ENCODE measurements at regions not wholly inside any gene's neighbourhood (a gene's known extent, or its start where the extent isn't known, plus 50 kb on each side); places are given as distances from the start of the nearest gene placed in this dataset.

DNA sequence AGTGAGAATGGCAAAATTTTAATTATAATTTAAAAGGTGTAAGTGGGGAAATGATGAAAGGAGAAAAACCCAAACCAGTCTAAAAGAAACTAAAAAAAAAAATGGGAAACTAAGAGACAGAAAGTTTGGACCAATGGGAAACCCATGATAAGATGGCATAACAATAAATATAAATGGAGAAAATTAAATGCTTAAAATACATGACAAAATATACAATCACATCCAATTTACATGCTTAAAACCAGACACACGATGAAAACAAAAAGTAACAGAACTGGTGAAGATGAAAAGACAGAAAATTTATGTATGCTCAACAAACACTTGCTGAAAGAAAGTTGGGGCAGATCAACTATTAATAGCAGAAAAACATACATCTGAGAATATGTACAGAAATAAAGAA, 1471.1 kb downstream of the TBC1D22A start:
- TF ChIP-seq ZNF155 (tag by site-specific recombination; IDR thresholded peaks at IDR 0.05) (no peak), SETDB1 (IDR thresholded peaks at IDR 0.05; ENCODE audit: insufficient read length, low read length) (peak; percentile 72), ZNF529 (tag by site-specific recombination; IDR thresholded peaks at IDR 0.05; ENCODE audit: insufficient replicate concordance) (no peak)
- Histone ChIP-seq H3K27ac (ENCODE audit: extremely low read depth, low read depth, low read length) (no peak overlapping the region), H3K9me3 (ENCODE audit: control insufficient read depth, insufficient read depth, low read depth, low read length) (no peaks in the 10 kb centered on the region; the same call in 1 of the 2 replicates), H3K4me1 (ENCODE audit: control insufficient read depth, insufficient read depth, low read length) (no peaks in the 10 kb centered on the region), H3K36me3 (ENCODE audit: control insufficient read depth in 2 of 2, insufficient read depth in 1 of 2, low read length in 2 of 2) (no peaks in the 10 kb centered on the region), H3K4me3 (ENCODE audit: low read depth, low read length) (no peak overlapping the region)
- ChIA-PET CTCF (no interaction called here), POLR2A (no interaction called here)

DNA sequence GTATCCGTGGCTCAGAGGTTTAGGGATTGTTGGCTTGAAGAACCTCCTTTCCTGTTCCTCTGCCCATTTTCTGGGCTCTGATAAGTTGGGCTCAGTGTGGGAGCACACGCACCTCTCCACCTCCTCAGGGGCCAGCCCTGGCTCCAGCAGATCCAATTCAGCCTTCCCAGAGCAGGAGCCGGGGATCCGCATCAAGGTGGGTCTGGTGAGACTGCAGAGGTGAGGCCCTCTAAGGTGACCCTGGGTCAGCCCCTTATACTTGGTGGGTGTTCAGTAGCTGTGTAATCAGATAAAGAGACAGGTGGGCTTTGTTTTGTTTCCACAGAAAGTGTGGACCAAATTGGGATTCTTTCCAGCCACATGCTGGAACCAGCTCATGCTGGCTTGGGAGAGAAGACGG, 1466.0 kb downstream of the TBC1D22A start:
- Histone ChIP-seq H3K4me1 (ENCODE audit: control insufficient read depth, insufficient read depth, low read length) (no peaks in the 10 kb centered on the region), H3K9me3 (ENCODE audit: control insufficient read depth, insufficient read depth, low read depth, low read length) (no peaks in the 10 kb centered on the region; the same call in 1 of the 2 replicates), H3K36me3 (ENCODE audit: control insufficient read depth in 2 of 2, insufficient read depth in 1 of 2, low read length in 2 of 2) (no peaks in the 10 kb centered on the region), H3K4me3 (ENCODE audit: low read depth, low read length) (no peak overlapping the region), H3K27ac (ENCODE audit: extremely low read depth, low read depth, low read length) (no peak overlapping the region)
- no peak for TF ChIP-seq GLI2 (tag by site-specific recombination; IDR thresholded peaks at IDR 0.05; ENCODE audit: borderline replicate concordance, low read depth)
- TF ChIP-seq, protein P1, sequence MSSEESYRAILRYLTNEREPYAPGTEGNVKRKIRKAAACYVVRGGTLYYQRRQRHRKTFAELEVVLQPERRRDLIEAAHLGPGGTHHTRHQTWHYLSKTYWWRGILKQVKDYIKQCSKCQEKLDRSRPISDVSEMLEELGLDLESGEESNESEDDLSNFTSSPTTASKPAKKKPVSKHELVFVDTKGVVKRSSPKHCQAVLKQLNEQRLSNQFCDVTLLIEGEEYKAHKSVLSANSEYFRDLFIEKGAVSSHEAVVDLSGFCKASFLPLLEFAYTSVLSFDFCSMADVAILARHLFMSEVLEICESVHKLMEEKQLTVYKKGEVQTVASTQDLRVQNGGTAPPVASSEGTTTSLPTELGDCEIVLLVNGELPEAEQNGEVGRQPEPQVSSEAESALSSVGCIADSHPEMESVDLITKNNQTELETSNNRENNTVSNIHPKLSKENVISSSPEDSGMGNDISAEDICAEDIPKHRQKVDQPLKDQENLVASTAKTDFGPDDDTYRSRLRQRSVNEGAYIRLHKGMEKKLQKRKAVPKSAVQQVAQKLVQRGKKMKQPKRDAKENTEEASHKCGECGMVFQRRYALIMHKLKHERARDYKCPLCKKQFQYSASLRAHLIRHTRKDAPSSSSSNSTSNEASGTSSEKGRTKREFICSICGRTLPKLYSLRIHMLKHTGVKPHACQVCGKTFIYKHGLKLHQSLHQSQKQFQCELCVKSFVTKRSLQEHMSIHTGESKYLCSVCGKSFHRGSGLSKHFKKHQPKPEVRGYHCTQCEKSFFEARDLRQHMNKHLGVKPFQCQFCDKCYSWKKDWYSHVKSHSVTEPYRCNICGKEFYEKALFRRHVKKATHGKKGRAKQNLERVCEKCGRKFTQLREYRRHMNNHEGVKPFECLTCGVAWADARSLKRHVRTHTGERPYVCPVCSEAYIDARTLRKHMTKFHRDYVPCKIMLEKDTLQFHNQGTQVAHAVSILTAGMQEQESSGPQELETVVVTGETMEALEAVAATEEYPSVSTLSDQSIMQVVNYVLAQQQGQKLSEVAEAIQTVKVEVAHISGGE (tag by site-specific recombination; conservative IDR thresholded peaks at IDR 0.05; ENCODE audit: low read depth) = no peak
- TF ChIP-seq ZNF121 (tag by site-specific recombination; IDR thresholded peaks at IDR 0.05) = no peak
- no peak for TF ChIP-seq ZNF175 (tag by site-specific recombination; IDR thresholded peaks at IDR 0.05)
- CTCF ChIA-PET = interaction anchor here (0.5 kb wide), 1 partner anchor 10 kb away, joined by 3 read pairs; no protein-coding TSS in a partner anchor
- POLR2A ChIA-PET = no interaction called here

DNA sequence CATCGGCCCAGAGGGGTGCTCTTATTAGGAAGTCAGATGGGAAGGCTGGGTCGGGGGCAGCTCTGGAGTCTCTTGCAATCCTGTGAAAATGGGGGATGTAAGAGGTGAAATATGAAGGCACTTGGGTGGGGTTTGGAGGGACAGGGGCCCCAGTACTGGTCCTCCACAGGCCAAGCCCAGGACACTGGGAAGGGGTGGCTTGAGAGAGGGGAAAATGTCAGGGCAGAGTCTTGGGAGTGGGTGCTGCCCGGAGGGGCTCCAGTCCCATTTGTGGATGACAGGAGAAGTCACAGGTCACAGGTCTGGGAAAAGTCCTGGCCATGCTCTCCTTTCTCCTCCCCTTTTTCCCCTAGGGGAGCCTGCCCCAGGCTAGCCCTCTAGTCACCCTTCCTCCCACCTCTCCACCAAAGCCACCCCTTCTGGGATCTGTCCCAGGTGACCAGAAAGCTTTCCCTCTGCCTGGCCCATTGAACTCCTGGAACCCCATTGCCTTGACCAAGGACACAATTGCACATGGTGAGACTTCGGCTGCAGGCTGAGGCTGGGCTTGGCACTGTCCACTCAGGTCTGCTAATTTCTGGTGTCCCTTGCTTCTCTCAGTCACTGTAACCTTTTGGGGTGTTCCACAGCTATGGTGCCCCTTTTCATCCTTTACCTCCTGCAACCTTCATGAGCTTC, 1465.0 kb downstream of the TBC1D22A start:
- H3K4me1 ChIP-seq (ENCODE audit: control insufficient read depth, insufficient read depth, low read length) = no peaks in the 10 kb centered on the region
- no peak overlapping the region for H3K27ac ChIP-seq (ENCODE audit: extremely low read depth, low read depth, low read length)
- no peaks in the 10 kb centered on the region for H3K36me3 ChIP-seq (ENCODE audit: control insufficient read depth in 2 of 2, insufficient read depth in 1 of 2, low read length in 2 of 2)
- no peak overlapping the region for H3K4me3 ChIP-seq (ENCODE audit: low read depth, low read length)
- TF ChIP-seq ZXDB (tag by site-specific recombination; IDR thresholded peaks at IDR 0.05) = no peak
- TF ChIP-seq ZNF843 (tag by site-specific recombination; IDR thresholded peaks at IDR 0.05) = no peak
- no peak for TF ChIP-seq ZNF560 (tag by site-specific recombination; IDR thresholded peaks at IDR 0.05; ENCODE audit: borderline replicate concordance)
- TF ChIP-seq ZNF48 (tag by site-specific recombination; IDR thresholded peaks at IDR 0.05) = no peak
- TF ChIP-seq, protein P2, sequence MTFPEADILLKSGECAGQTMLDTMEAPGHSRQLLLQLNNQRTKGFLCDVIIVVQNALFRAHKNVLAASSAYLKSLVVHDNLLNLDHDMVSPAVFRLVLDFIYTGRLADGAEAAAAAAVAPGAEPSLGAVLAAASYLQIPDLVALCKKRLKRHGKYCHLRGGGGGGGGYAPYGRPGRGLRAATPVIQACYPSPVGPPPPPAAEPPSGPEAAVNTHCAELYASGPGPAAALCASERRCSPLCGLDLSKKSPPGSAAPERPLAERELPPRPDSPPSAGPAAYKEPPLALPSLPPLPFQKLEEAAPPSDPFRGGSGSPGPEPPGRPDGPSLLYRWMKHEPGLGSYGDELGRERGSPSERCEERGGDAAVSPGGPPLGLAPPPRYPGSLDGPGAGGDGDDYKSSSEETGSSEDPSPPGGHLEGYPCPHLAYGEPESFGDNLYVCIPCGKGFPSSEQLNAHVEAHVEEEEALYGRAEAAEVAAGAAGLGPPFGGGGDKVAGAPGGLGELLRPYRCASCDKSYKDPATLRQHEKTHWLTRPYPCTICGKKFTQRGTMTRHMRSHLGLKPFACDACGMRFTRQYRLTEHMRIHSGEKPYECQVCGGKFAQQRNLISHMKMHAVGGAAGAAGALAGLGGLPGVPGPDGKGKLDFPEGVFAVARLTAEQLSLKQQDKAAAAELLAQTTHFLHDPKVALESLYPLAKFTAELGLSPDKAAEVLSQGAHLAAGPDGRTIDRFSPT (tag by site-specific recombination; IDR thresholded peaks at IDR 0.05) = no peak
- TF ChIP-seq ZNF544 (tag by site-specific recombination; IDR thresholded peaks at IDR 0.05) = no peak
- TF ChIP-seq, protein P3, sequence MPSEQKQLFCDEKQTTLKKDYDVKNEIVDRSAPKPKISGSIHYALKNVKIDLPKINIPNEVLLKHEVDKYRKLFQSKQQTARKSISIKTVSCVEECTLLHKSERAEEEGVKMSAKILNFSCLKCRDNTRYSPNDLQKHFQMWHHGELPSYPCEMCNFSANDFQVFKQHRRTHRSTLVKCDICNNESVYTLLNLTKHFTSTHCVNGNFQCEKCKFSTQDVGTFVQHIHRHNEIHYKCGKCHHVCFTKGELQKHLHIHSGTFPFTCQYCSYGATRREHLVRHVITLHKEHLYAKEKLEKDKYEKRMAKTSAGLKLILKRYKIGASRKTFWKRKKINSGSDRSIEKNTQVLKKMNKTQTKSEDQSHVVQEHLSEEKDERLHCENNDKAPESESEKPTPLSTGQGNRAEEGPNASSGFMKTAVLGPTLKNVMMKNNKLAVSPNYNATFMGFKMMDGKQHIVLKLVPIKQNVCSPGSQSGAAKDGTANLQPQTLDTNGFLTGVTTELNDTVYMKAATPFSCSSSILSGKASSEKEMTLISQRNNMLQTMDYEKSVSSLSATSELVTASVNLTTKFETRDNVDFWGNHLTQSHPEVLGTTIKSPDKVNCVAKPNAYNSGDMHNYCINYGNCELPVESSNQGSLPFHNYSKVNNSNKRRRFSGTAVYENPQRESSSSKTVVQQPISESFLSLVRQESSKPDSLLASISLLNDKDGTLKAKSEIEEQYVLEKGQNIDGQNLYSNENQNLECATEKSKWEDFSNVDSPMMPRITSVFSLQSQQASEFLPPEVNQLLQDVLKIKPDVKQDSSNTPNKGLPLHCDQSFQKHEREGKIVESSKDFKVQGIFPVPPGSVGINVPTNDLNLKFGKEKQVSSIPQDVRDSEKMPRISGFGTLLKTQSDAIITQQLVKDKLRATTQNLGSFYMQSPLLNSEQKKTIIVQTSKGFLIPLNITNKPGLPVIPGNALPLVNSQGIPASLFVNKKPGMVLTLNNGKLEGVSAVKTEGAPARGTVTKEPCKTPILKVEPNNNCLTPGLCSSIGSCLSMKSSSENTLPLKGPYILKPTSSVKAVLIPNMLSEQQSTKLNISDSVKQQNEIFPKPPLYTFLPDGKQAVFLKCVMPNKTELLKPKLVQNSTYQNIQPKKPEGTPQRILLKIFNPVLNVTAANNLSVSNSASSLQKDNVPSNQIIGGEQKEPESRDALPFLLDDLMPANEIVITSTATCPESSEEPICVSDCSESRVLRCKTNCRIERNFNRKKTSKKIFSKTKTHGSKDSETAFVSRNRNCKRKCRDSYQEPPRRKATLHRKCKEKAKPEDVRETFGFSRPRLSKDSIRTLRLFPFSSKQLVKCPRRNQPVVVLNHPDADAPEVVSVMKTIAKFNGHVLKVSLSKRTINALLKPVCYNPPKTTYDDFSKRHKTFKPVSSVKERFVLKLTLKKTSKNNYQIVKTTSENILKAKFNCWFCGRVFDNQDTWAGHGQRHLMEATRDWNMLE (tag by site-specific recombination; conservative IDR thresholded peaks at IDR 0.05; ENCODE audit: low read depth) = no peak
- no peak for TF ChIP-seq MYNN (tag by site-specific recombination; IDR thresholded peaks at IDR 0.05; ENCODE audit: borderline replicate concordance)
- no peaks in the 10 kb centered on the region; the same call in 1 of the 2 replicates for H3K9me3 ChIP-seq (ENCODE audit: control insufficient read depth, insufficient read depth, low read depth, low read length)
- POLR2A ChIA-PET = no interaction called here
- CTCF ChIA-PET = no interaction called here
